GM12878 (cell line): ENCODE measurements at regions not wholly inside any gene's neighbourhood (a gene's known extent, or its start where the extent isn't known, plus 50 kb on each side); places are given as distances from the start of the nearest gene placed in this dataset.

Source experiments
- CHD2 ChIP-seq: IDR thresholded peaks from 2 replicates; pipeline ENCODE4 v1.6.1; 2011; ENCODE audit warnings: low read depth, low read length, improper control_type of control experiment, borderline replicate concordance
- CREB1 ChIP-seq: IDR thresholded peaks from 2 replicates; pipeline ENCODE4 v1.6.1; 2012; ENCODE audit warnings: low read depth, mild to moderate bottlenecking, inconsistent platforms
- CTCF ChIP-seq, 3 experiments: IDR thresholded peaks in 2 of 3; conservative IDR thresholded peaks in 1 of 3; 2 replicates each; pipeline ENCODE4 v1.5.1; 2011; ENCODE audit warnings: low read depth in 3 of 3, low read length in 3 of 3, mild to moderate bottlenecking in 3 of 3, control low read depth in 2 of 3, moderate library complexity in 2 of 3, inconsistent platforms in 1 of 3, mixed read lengths in 1 of 3; ENCODE audit not compliant: control insufficient read depth in 2 of 3, insufficient read depth in 1 of 3; ENCODE audit errors: extremely low read depth in 1 of 3
- KDM1A ChIP-seq: fragments of 200-600 bp; sonication (generic); IDR thresholded peaks from 2 replicates; pipeline ENCODE4 v1.6.1; 2016; ENCODE audit warnings: borderline replicate concordance
- MAX ChIP-seq: IDR thresholded peaks from 2 replicates; pipeline ENCODE4 v1.6.1; 2012; ENCODE audit warnings: low read depth, low read length, improper control_type of control experiment
- POLR2A ChIP-seq: IDR thresholded peaks from 2 replicates; pipeline ENCODE4 v1.6.1; 2011; ENCODE audit warnings: low read depth, mild to moderate bottlenecking, low read length
- ZBTB4 ChIP-seq: fragments of 450-650 bp; formaldehyde crosslinking; IDR thresholded peaks from 2 replicates; pipeline ENCODE4 v1.4.0; 2022; ENCODE audit warnings: mild to moderate bottlenecking, moderate library complexity

- TF ChIP-seq MAX (no peak), POLR2A (no peak), KDM1A (no peak), CHD2 (no peak), CTCF (IDR thresholded peaks at IDR 0.05 in 2 of 3, conservative IDR thresholded peaks at IDR 0.05 in 1 of 3; ENCODE audit: control insufficient read depth in 2 of 3, extremely low read depth in 1 of 3, insufficient read depth in 1 of 3, low read depth in 3 of 3, low read length in 3 of 3) (no peak), CREB1 (no peak), ZBTB4 (no peak)
Observed at GRCh38 chr3:87969620-87970019, 89.2 kb downstream of the CGGBP1 start.
